Sigmoid colon (tissue), 6 donors: ENCODE measurements at regions not wholly inside any gene's neighbourhood (a gene's known extent, or its start where the extent isn't known, plus 50 kb on each side); places are given as distances from the start of the nearest gene placed in this dataset.

Experiments used
- DNase-seq: peaks from one replicate; pipeline ENCODE4 v3.0.0-alpha.2; 2019
- H3K27ac ChIP-seq, 4 donors: fragments of 200-600 bp; sonication (generic); one replicate each; pipeline ENCODE4 v1.5.1; 2016 to 2019; ENCODE audit warnings: mild to moderate bottlenecking in 1 of 4
- H3K27me3 ChIP-seq, 3 donors: fragments of 200-600 bp; sonication (generic); one replicate each; pipeline ENCODE4 v1.5.1; 2019; ENCODE audit warnings: mild to moderate bottlenecking in 1 of 3
- H3K36me3 ChIP-seq, 4 donors: fragments of 200-600 bp; sonication (generic); one replicate each; pipeline ENCODE4 v1.5.1; 2016 to 2019
- H3K4me1 ChIP-seq, 4 donors: fragments of 200-600 bp; sonication (generic); one replicate each; pipeline ENCODE4 v1.5.1; 2017 to 2019
- H3K4me3 ChIP-seq, 4 donors: fragments of 200-600 bp; sonication (generic); one replicate each; pipeline ENCODE4 v1.5.1; 2017 to 2019; ENCODE audit warnings: mild to moderate bottlenecking in 2 of 4, moderate library complexity in 1 of 4
- H3K9me3 ChIP-seq, 4 donors: fragments of 200-600 bp in 3 of 4; sonication (generic) in 3 of 4; one replicate each; pipeline versions ENCODE4 v1.5.1 to v1.6.1; 2013 to 2019
- EP300 ChIP-seq, 4 donors: sonication (generic); formaldehyde crosslinking; IDR thresholded peaks; one replicate each; pipeline ENCODE4 v1.6.1; 2017; ENCODE audit warnings: antibody characterized with exemption in 4 of 4
- POLR2A ChIP-seq, 2 donors: fragments of 450-650 bp; IDR thresholded peaks; one replicate each; pipeline ENCODE4 v1.6.1; 2016; ENCODE audit warnings: antibody characterized with exemption in 2 of 2, mild to moderate bottlenecking in 2 of 2, moderate library complexity in 2 of 2
- POLR2AphosphoS5 ChIP-seq, 4 donors: sonication (generic); formaldehyde crosslinking; IDR thresholded peaks; one replicate each; pipeline ENCODE4 v1.6.1; 2017; ENCODE audit warnings: antibody characterized with exemption in 4 of 4
- WGBS, 2 donors: extraction: QIAGEN DNeasy Blood & Tissue Kit; methylation state at CpG; one replicate each; pipeline ENCODE4 v1.1.7; 2013; 5-methylcytosine and 5-hydroxymethylcytosine counted together
- intact Hi-C: fragments of 100-400 bp; cut with DNase I; formaldehyde crosslinking; loops from one replicate; pipeline ENCODE4 v1.15.1; 2023
- TF ChIP-seq, protein P1 (sequence below), 4 experiments: fragments of 450-650 bp in 3 of 4; fragments of 200-600 bp in 1 of 4; IDR thresholded peaks; one replicate each; pipeline ENCODE4 v1.5.1; 2016 to 2019; ENCODE audit warnings: antibody characterized with exemption in 4 of 4, mild to moderate bottlenecking in 3 of 4, moderate library complexity in 2 of 4
- donor health status: healthy with polysubstance abuse.
- donor health status: healthy.

DNA sequence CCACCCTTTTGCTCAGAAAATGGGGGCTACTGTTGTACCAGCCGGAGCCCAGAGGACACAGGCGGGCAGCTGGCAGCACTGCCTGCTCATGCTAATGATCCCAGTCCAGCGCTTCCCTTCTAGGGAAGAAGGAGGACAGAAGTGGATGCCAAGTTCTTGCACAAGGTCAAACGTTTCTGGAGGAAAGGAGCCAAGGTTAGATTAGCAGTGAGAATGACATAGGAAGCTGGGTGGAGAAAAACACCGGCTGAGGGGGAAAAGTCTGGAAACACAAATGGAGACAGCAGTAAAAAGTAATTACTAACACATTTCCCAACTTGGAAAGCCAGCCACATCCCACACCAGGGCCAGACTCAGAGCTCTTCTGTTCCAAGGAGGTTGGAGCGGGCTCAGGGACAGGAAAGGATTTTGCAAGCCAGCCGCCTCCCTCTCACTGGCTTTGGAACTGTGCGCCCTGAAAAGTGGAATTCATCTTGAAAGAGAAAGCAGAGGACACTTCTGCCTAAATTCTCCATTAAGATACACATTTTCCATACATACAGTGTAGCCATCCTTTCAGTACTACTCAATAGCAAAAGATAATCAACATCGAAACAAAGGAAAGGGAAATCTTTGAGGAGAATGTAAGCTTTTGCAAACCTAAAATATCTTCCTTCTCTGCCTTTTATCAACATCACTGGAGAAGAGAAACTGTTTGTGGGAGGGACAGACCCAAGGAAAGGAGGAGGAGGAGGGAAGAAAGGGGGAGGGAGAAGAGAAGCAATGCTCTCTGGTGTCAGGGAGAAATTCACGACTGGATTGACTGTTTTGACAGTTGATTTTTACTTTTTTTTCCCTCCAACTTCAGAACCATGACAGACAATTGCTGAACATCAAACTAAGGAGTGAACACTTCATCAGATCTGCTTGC is 133.6 kb downstream of the CD47 start:
- Histone ChIP-seq H3K27ac (peak overlapping the region; percentile 74 to 86 (median 81)), H3K36me3 (no peaks in the 10 kb centered on the region), H3K4me1 (peaks cover 0 to 29% (median 19%) of the 10 kb centered on the region in 4 donors), H3K27me3 (no peaks in the 10 kb centered on the region), H3K4me3 (peak overlapping the region in 3 of 4 donors; percentile 18 to 40 (median 33)), H3K9me3 (no peaks in the 10 kb centered on the region)
- DNase-seq: peak; percentile 96
- intact Hi-C loops: loop anchor here (1.0 to 5.0 kb wide), 4 partner anchors 30 to 265 kb away; partner anchors contain the start of gene IFT57
- WGBS, 2 donors: 64 to 67% methylated on average over 10 of the region's 10 CpGs
- TF ChIP-seq POLR2A (IDR thresholded peaks at IDR 0.05) (no peak), POLR2AphosphoS5 (IDR thresholded peaks at IDR 0.05) (peak; percentile 47 to 77 (median 68)), EP300 (IDR thresholded peaks at IDR 0.05) (peak in 1 of 4 donors; percentile 41)
- TF ChIP-seq, protein P1, sequence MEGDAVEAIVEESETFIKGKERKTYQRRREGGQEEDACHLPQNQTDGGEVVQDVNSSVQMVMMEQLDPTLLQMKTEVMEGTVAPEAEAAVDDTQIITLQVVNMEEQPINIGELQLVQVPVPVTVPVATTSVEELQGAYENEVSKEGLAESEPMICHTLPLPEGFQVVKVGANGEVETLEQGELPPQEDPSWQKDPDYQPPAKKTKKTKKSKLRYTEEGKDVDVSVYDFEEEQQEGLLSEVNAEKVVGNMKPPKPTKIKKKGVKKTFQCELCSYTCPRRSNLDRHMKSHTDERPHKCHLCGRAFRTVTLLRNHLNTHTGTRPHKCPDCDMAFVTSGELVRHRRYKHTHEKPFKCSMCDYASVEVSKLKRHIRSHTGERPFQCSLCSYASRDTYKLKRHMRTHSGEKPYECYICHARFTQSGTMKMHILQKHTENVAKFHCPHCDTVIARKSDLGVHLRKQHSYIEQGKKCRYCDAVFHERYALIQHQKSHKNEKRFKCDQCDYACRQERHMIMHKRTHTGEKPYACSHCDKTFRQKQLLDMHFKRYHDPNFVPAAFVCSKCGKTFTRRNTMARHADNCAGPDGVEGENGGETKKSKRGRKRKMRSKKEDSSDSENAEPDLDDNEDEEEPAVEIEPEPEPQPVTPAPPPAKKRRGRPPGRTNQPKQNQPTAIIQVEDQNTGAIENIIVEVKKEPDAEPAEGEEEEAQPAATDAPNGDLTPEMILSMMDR (IDR thresholded peaks at IDR 0.05): no peak

- intact Hi-C loops: loop anchor here (5.0 kb wide), 2 partner anchors 132 to 267 kb away; partner anchors contain the start of gene IFT57
- H3K36me3 ChIP-seq: no peaks in the 10 kb centered on the region
- no peak overlapping the region for H3K4me3 ChIP-seq
- H3K9me3 ChIP-seq: no peaks in the 10 kb centered on the region
- no peak for DNase-seq
- H3K27me3 ChIP-seq: no peaks in the 10 kb centered on the region
- 63 to 87% methylated on average over 2 of the region's 2 CpGs for WGBS, 2 donors
- TF ChIP-seq POLR2A (IDR thresholded peaks at IDR 0.05) (no peak), POLR2AphosphoS5 (IDR thresholded peaks at IDR 0.05) (no peak), EP300 (IDR thresholded peaks at IDR 0.05) (no peak)
- TF ChIP-seq, protein P1 (IDR thresholded peaks at IDR 0.05): no peak
- H3K4me1 ChIP-seq: peaks cover 0 to 29% (median 19%) of the 10 kb centered on the region in 4 donors
- no peak overlapping the region for H3K27ac ChIP-seq
Observed at GRCh38 chr3:107954845-107955244, 136.0 kb downstream of the CD47 start.

DNA sequence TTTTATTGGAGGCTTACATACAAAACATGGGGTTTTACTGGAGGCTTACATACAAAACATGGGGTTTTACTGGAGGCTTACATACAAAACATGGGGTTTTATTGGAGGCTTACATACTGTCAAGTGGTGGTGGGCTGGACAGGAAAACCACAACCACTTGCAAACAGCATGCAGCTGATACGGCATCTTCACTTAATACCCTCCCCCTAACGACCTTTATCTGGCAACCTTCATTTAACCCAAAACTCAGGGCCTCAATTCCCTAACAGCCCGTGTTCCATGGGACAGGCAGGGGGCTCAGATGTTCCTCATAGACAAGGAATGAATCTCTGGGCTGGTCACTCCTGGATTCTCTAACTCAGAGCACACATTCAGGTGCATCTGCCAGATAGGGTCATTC is 137.1 kb downstream of the CD47 start:
- intact Hi-C loops: no loop called here
- Histone ChIP-seq H3K27ac (no peak overlapping the region), H3K36me3 (no peaks in the 10 kb centered on the region), H3K27me3 (no peaks in the 10 kb centered on the region), H3K9me3 (no peaks in the 10 kb centered on the region), H3K4me3 (no peak overlapping the region), H3K4me1 (peaks cover 0 to 26% (median 18%) of the 10 kb centered on the region in 4 donors)
- no peak for DNase-seq
- 48 to 74% methylated on average over 3 of the region's 3 CpGs for WGBS, 2 donors
- TF ChIP-seq EP300 (IDR thresholded peaks at IDR 0.05): no peak
- no peak for TF ChIP-seq POLR2AphosphoS5 (IDR thresholded peaks at IDR 0.05)
- no peak for TF ChIP-seq POLR2A (IDR thresholded peaks at IDR 0.05)
- TF ChIP-seq, protein P1 (IDR thresholded peaks at IDR 0.05): no peak

DNA sequence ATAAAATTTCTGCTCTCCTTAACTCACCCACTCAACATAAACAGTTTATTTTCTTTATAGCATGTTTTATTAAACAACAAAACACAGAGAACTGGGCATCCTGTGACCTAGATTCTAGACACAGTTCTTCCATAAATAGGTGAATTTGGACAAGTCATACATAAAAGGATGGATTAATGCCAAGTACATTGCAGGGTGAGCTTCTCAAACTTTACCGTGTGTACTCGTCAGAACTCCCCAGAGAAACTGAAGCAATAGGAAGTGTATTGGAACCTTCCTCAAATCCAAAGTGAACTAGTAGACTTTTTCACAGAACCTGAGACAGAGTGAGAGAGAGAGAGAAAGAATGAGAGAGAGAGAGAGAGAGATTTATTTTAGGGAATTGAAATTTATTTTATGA is 139.7 kb downstream of the CD47 start:
- no peak for DNase-seq
- Histone ChIP-seq H3K36me3 (no peaks in the 10 kb centered on the region), H3K9me3 (no peaks in the 10 kb centered on the region), H3K27ac (no peak overlapping the region), H3K4me3 (no peak overlapping the region), H3K27me3 (no peaks in the 10 kb centered on the region), H3K4me1 (peaks cover 0 to 1% (median 0%) of the 10 kb centered on the region in 4 donors)
- TF ChIP-seq, protein P1 (IDR thresholded peaks at IDR 0.05): no peak
- TF ChIP-seq POLR2AphosphoS5 (IDR thresholded peaks at IDR 0.05): no peak
- intact Hi-C loops: no loop called here
- 79 to 82% methylated on average over 2 of the region's 2 CpGs for WGBS, 2 donors
